H1 (cell line): ENCODE measurements at regions not wholly inside any gene's neighbourhood (a gene's known extent, or its start where the extent isn't known, plus 50 kb on each side); places are given as distances from the start of the nearest gene placed in this dataset.

Experiments
- CTCF ChIA-PET: fragments of 300-600 bp; sonication (Branson Sonifier 250); formaldehyde crosslinking; loops from one replicate; lab custom pipeline; 2021; ENCODE audit not compliant: partially characterized antibody; lab: Charles Lee
- POLR2A ChIA-PET: fragments of 300-600 bp; sonication (Branson Sonifier 250); formaldehyde crosslinking; loops from one replicate; lab custom pipeline; 2021; ENCODE audit warnings: inconsistent platforms; ENCODE audit not compliant: partially characterized antibody; lab: Charles Lee
- DNase-seq, 2 experiments: peaks; one replicate each; pipeline versions ENCODE4 v3.0.0 to v3.0.0-alpha.2; 2010 to 2022; ENCODE audit warnings: low spot score in 2 of 2, low read depth in 1 of 2, mixed read lengths in 1 of 2
- FAIRE-seq: peaks from 2 replicates; lab custom pipeline; 2011; peaks lifted over from hg19 to GRCh38; lab: Jason Lieb, UNC
- H2AFZ ChIP-seq: 2 replicates; pipeline ENCODE4 v1.8.1; 2012; ENCODE audit warnings: low read length, inconsistent platforms
- H2AK5ac ChIP-seq: 2 replicates; pipeline ENCODE4 v1.6.1; 2013; ENCODE audit warnings: low read depth, low read length
- H2BK120ac ChIP-seq: replicated peaks from 2 replicates; pipeline ENCODE3; 2013; ENCODE audit warnings: low read depth, low read length, inconsistent platforms
- H2BK12ac ChIP-seq: 2 replicates; pipeline ENCODE4 v1.6.1; 2013; ENCODE audit warnings: low read depth, low read length
- H2BK15ac ChIP-seq: 2 replicates; pipeline ENCODE4 v1.6.1; 2013; ENCODE audit warnings: low read length
- H2BK20ac ChIP-seq: 2 replicates; pipeline ENCODE4 v1.6.1; 2013; ENCODE audit warnings: low read length
- H2BK5ac ChIP-seq: 2 replicates; pipeline ENCODE4 v1.6.1; 2013; ENCODE audit warnings: low read depth, low read length
- H3K14ac ChIP-seq: 2 replicates; pipeline ENCODE4 v1.6.1; 2013; ENCODE audit warnings: inconsistent platforms; ENCODE audit not compliant: insufficient read length
- H3K18ac ChIP-seq: 2 replicates; pipeline ENCODE4 v1.6.1; 2013; ENCODE audit warnings: low read length; ENCODE audit errors: extremely low read depth
- H3K23ac ChIP-seq: 2 replicates; pipeline ENCODE4 v1.6.1; 2013; ENCODE audit warnings: inconsistent platforms; ENCODE audit not compliant: insufficient read length
- H3K23me2 ChIP-seq: 2 replicates; pipeline ENCODE4 v1.6.1; 2013; ENCODE audit warnings: low read depth, low read length
- H3K27ac ChIP-seq: 2 replicates; pipeline ENCODE4 v1.6.1; 2011; ENCODE audit warnings: low read depth, low read length, inconsistent platforms
- H3K27me3 ChIP-seq, 4 experiments: replicated peaks in 1 of 4; 1 replicate in 1 of 4; 2 replicates in 3 of 4; pipeline versions ENCODE4 v1.6.1 to v1.8.1; 2011 to 2013; ENCODE audit warnings: low read length in 3 of 4, mild to moderate bottlenecking in 3 of 4, inconsistent platforms in 2 of 4, mixed read lengths in 2 of 4, moderate library complexity in 1 of 4; ENCODE audit not compliant: control insufficient read depth in 3 of 4, insufficient read depth in 3 of 4; ENCODE audit errors: extremely low read depth in 1 of 4
- H3K36me3 ChIP-seq, 4 experiments: 2 replicates each; pipeline versions ENCODE4 v1.6.1 to v1.8.1; 2011 to 2013; ENCODE audit warnings: mild to moderate bottlenecking in 4 of 4, low read length in 3 of 4, moderate library complexity in 2 of 4, control low read depth in 1 of 4, inconsistent platforms in 1 of 4; ENCODE audit not compliant: insufficient read depth in 4 of 4, control insufficient read depth in 2 of 4
- H3K4ac ChIP-seq: replicated peaks from 2 replicates; pipeline ENCODE3; 2013; ENCODE audit warnings: low read length, low read depth, mixed read lengths, inconsistent platforms; ENCODE audit not compliant: insufficient read length
- H3K4me1 ChIP-seq, 4 experiments: replicated peaks in 1 of 4; 1 replicate in 1 of 4; 2 replicates in 3 of 4; pipeline versions ENCODE4 v1.6.1 to v1.8.1; 2011 to 2013; ENCODE audit warnings: low read length in 3 of 4, inconsistent platforms in 2 of 4, mixed read lengths in 1 of 4; ENCODE audit not compliant: insufficient read depth in 4 of 4, control insufficient read depth in 3 of 4
- H3K4me2 ChIP-seq, 2 experiments: 2 replicates each; pipeline versions ENCODE4 v1.6.1 to v1.8.1; 2011 to 2013; ENCODE audit warnings: low read depth in 2 of 2, low read length in 2 of 2, control low read depth in 1 of 2, inconsistent platforms in 1 of 2, mild to moderate bottlenecking in 1 of 2; ENCODE audit not compliant: insufficient read depth in 1 of 2
- H3K4me3 ChIP-seq, 4 experiments: fragments of 200-600, 300-600 bp in 1 of 4; sonication (generic), shearing (Covaris generic), sonication (Bioruptor Twin) in 1 of 4; 2 replicates each; pipeline versions ENCODE4 v1.5.1 to v1.8.1; 2011 to 2016; ENCODE audit warnings: low read length in 4 of 4, low read depth in 3 of 4, control low read depth in 2 of 4, inconsistent platforms in 2 of 4, mild to moderate bottlenecking in 2 of 4, mixed read lengths in 1 of 4, moderate library complexity in 1 of 4; ENCODE audit not compliant: insufficient read depth in 2 of 4; ENCODE audit errors: extremely low read depth in 1 of 4
- H3K56ac ChIP-seq: replicated peaks from 2 replicates; pipeline ENCODE3; 2013; ENCODE audit warnings: low read depth, mild to moderate bottlenecking, mixed read lengths, low read length, inconsistent platforms; ENCODE audit not compliant: insufficient read length
- H3K79me1 ChIP-seq: 2 replicates; pipeline ENCODE4 v1.6.1; 2013; ENCODE audit warnings: low read depth, low read length, control low read depth
- H3K79me2 ChIP-seq, 2 experiments: 2 replicates each; pipeline versions ENCODE4 v1.6.1 to v1.8.1; 2012 to 2013; ENCODE audit warnings: low read length in 2 of 2, mild to moderate bottlenecking in 2 of 2, inconsistent platforms in 1 of 2; ENCODE audit not compliant: insufficient read depth in 2 of 2, control insufficient read depth in 1 of 2
- H3K9ac ChIP-seq, 4 experiments: replicated peaks in 1 of 4; 1 replicate in 1 of 4; 2 replicates in 3 of 4; pipeline versions ENCODE4 v1.6.1 to v1.8.1; 2011 to 2013; ENCODE audit warnings: low read depth in 3 of 4, low read length in 3 of 4, control low read depth in 2 of 4, mild to moderate bottlenecking in 2 of 4, moderate library complexity in 2 of 4, inconsistent platforms in 1 of 4; ENCODE audit errors: extremely low read depth in 1 of 4
- H3K9me3 ChIP-seq, 2 experiments: 2 replicates each; pipeline versions ENCODE4 v1.6.1 to v1.8.1; 2012 to 2013; ENCODE audit warnings: mild to moderate bottlenecking in 2 of 2, moderate library complexity in 2 of 2, control low read depth in 1 of 2, inconsistent platforms in 1 of 2, low read depth in 1 of 2, low read length in 1 of 2, mixed read lengths in 1 of 2; ENCODE audit not compliant: insufficient read depth in 2 of 2
- H4K20me1 ChIP-seq, 2 experiments: replicated peaks in 1 of 2; 2 replicates each; pipeline versions ENCODE3 to v1.8.1; 2011 to 2013; ENCODE audit warnings: inconsistent platforms in 2 of 2, low read length in 2 of 2, mild to moderate bottlenecking in 1 of 2; ENCODE audit not compliant: insufficient read depth in 2 of 2, control insufficient read depth in 1 of 2
- H4K5ac ChIP-seq: 2 replicates; pipeline ENCODE4 v1.6.1; 2013; ENCODE audit warnings: low read length, low read depth, mixed read lengths, inconsistent platforms; ENCODE audit not compliant: insufficient read length
- H4K8ac ChIP-seq: 2 replicates; pipeline ENCODE4 v1.8.0; 2013; ENCODE audit warnings: mild to moderate bottlenecking, moderate library complexity, low read length, inconsistent platforms; ENCODE audit not compliant: insufficient read depth; ENCODE audit errors: extremely low read depth
- H4K91ac ChIP-seq: replicated peaks from 2 replicates; pipeline ENCODE3; 2013; ENCODE audit warnings: low read length, mixed read lengths, inconsistent platforms; ENCODE audit not compliant: insufficient read length
- BCL11A ChIP-seq, 2 experiments: IDR thresholded peaks; one replicate each; pipeline ENCODE4 v1.6.1; 2011; ENCODE audit warnings: low read depth in 2 of 2, low read length in 2 of 2, mild to moderate bottlenecking in 2 of 2
- FOSL1 ChIP-seq: IDR thresholded peaks from 2 replicates; pipeline ENCODE4 v1.6.1; 2011; ENCODE audit warnings: mild to moderate bottlenecking, low read depth, low read length, moderate library complexity; ENCODE audit not compliant: insufficient read depth
- KDM4A ChIP-seq: IDR thresholded peaks from one replicate; pipeline ENCODE4 v1.7.1; 2012; ENCODE audit warnings: low read depth, mild to moderate bottlenecking, moderate library complexity, low read length, inconsistent platforms; ENCODE audit not compliant: severe bottlenecking
- POLR2A ChIP-seq, 2 experiments: IDR thresholded peaks; 1 replicate in 1 of 2; 2 replicates in 1 of 2; pipeline ENCODE4 v1.6.1; 2011; ENCODE audit warnings: low read depth in 2 of 2, low read length in 2 of 2, mild to moderate bottlenecking in 2 of 2; ENCODE audit errors: control extremely low read depth in 1 of 2
- SIN3A ChIP-seq, 2 experiments: IDR thresholded peaks in 1 of 2; conservative IDR thresholded peaks in 1 of 2; 2 replicates each; pipeline ENCODE4 v1.6.1; 2011 to 2012; ENCODE audit warnings: low read length in 2 of 2, improper control_type of control experiment in 1 of 2, low read depth in 1 of 2, mild to moderate bottlenecking in 1 of 2
- TBP ChIP-seq: IDR thresholded peaks from 2 replicates; pipeline ENCODE4 v1.6.1; 2011; ENCODE audit warnings: low read depth, low read length, improper control_type of control experiment
- TCF12 ChIP-seq: IDR thresholded peaks from 2 replicates; pipeline ENCODE4 v1.6.1; 2011; ENCODE audit warnings: low read depth, mild to moderate bottlenecking, low read length
- TEAD4 ChIP-seq: IDR thresholded peaks from 2 replicates; pipeline ENCODE4 v1.6.1; 2012; ENCODE audit warnings: low read depth, low read length, inconsistent platforms, mixed read lengths
- WGBS, 2 experiments: shearing (Covaris generic) in 1 of 2; methylation state at CpG; one replicate each; pipeline versions ENCODE4 v1.1.6 to v1.1.7; 2013 to 2015; ENCODE audit warnings: low lambda C conversion rate in 2 of 2, mixed read lengths in 2 of 2, inconsistent platforms in 1 of 2, low coverage in 1 of 2, missing lambda C conversion rate in 1 of 2; ENCODE audit not compliant: insufficient replicate concordance in 2 of 2, insufficient coverage in 1 of 2, insufficient read length in 1 of 2; ENCODE audit errors: extremely low coverage in 1 of 2, missing lambda C conversion rate in 1 of 2; 5-methylcytosine and 5-hydroxymethylcytosine counted together
- TF ChIP-seq, protein P1 (sequence below): IDR thresholded peaks from 2 replicates; pipeline ENCODE4 v1.6.1; 2012; ENCODE audit warnings: inconsistent platforms

DNA sequence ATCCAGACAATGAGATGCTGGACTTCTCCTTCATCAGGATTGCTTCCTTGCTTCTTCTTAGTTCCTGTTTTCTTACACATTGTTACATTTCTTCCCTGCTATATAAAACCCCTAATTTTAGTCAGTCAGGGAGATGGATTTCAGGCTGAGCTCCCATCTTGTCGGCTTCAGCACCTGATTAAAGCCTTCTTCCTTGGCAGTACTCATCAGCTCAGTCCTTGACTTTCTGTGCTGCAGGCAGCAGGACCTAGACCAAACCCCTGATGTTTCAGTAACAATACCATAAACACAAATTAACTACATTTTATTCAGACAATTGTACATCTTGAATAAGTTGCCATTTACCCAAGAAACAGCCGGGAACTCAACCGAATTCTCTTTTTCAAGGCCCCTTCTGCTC is 156.4 kb upstream of the RREB1 start:
- no peak overlapping the region for H2AFZ ChIP-seq
- no peak overlapping the region for H2BK5ac ChIP-seq
- no peak overlapping the region for H3K27ac ChIP-seq
- H3K9ac ChIP-seq: no peak overlapping the region; a peak in 1 of 7 replicates
- no peaks in the 10 kb centered on the region for H3K79me1 ChIP-seq
- no peak overlapping the region for H2BK15ac ChIP-seq
- WGBS, 2 experiments: 93% methylated on average over 3 of the region's 3 CpGs; no CpG with 5 or more reads in 1 of the 2 experiments
- H2AK5ac ChIP-seq: no peak overlapping the region
- H3K23ac ChIP-seq: no peak overlapping the region
- ChIA-PET POLR2A (no interaction called here), CTCF (interaction anchor here (0.6 kb wide), 1 partner anchor 197 kb away, joined by 3 read pairs; no protein-coding TSS in a partner anchor)
- no peak overlapping the region for H2BK12ac ChIP-seq
- H3K9me3 ChIP-seq: peaks cover 16 to 17% of the 10 kb centered on the region in 2 experiments
- no peaks in the 10 kb centered on the region for H3K27me3 ChIP-seq
- no peak overlapping the region for H2BK20ac ChIP-seq
- H3K4me2 ChIP-seq: no peak overlapping the region
- no peak overlapping the region for H3K14ac ChIP-seq
- no peak overlapping the region for H2BK120ac ChIP-seq
- peaks cover 0 to 3% (median 0%) of the 10 kb centered on the region in 4 experiments; a peak in 1 of 7 replicates for H3K4me1 ChIP-seq
- H4K5ac ChIP-seq: no peak overlapping the region
- H4K20me1 ChIP-seq: no peaks in the 10 kb centered on the region
- H3K79me2 ChIP-seq: no peaks in the 10 kb centered on the region
- H3K56ac ChIP-seq: no peak overlapping the region
- H3K18ac ChIP-seq: no peak overlapping the region
- H3K4me3 ChIP-seq: no peak overlapping the region
- no peaks in the 10 kb centered on the region for H3K36me3 ChIP-seq
- no peak overlapping the region for H4K8ac ChIP-seq
- DNase-seq (no peak), FAIRE-seq (no peak)
- no peak overlapping the region for H3K4ac ChIP-seq
- H3K23me2 ChIP-seq: peaks cover under 1% of the 10 kb centered on the region; the same call in 1 of the 2 replicates
- no peak overlapping the region for H4K91ac ChIP-seq
- no peak for TF ChIP-seq POLR2A (IDR thresholded peaks at IDR 0.05; ENCODE audit: control extremely low read depth in 1 of 2, low read depth in 2 of 2, low read length in 2 of 2)
- no peak for TF ChIP-seq SIN3A (conservative IDR thresholded peaks at IDR 0.05 in 1 of 2, IDR thresholded peaks at IDR 0.05 in 1 of 2; ENCODE audit: low read depth in 1 of 2, low read length in 2 of 2)
- TF ChIP-seq, protein P1, sequence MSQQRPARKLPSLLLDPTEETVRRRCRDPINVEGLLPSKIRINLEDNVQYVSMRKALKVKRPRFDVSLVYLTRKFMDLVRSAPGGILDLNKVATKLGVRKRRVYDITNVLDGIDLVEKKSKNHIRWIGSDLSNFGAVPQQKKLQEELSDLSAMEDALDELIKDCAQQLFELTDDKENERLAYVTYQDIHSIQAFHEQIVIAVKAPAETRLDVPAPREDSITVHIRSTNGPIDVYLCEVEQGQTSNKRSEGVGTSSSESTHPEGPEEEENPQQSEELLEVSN: no peak
- TF ChIP-seq TEAD4: no peak
- TF ChIP-seq TBP: no peak
- no peak for TF ChIP-seq FOSL1
- no peak for TF ChIP-seq KDM4A
- TF ChIP-seq TCF12: no peak
- TF ChIP-seq BCL11A (IDR thresholded peaks at IDR 0.05; ENCODE audit: low read depth in 2 of 2, low read length in 2 of 2): no peak
